ENCODE measurements at regions not wholly inside any gene's neighbourhood (a gene's known extent, or its start where the extent isn't known, plus 50 kb on each side); places are given as distances from the start of the nearest gene placed in this dataset.

GRCh38 chr6:164569509-164569908, 739.9 kb downstream of the C6orf118 start:
- H4K20me1 ChIP-seq (ENCODE audit: insufficient read depth, low read length): no peaks in the 10 kb centered on the region
- FAIRE-seq: no peak
- H3K4me3 Mint-ChIP-seq (ENCODE audit: unreplicated experiment): no peak overlapping the region
- H3K27me3 ChIP-seq (ENCODE audit: insufficient read depth, low read length): no peaks in the 10 kb centered on the region
- H3K9me3 ChIP-seq (ENCODE audit: insufficient read depth, low read depth, low read length): no peaks in the 10 kb centered on the region
- H3K79me2 ChIP-seq (ENCODE audit: insufficient read depth, low read length): no peaks in the 10 kb centered on the region
- H3K27me3 Mint-ChIP-seq (ENCODE audit: low read depth, unreplicated experiment): no peaks in the 10 kb centered on the region
- no peak for TF ChIP-seq EZH2 (IDR thresholded peaks at IDR 0.05; ENCODE audit: insufficient read depth, low read length)
- no peak for TF ChIP-seq CTCF (IDR thresholded peaks at IDR 0.05; ENCODE audit: insufficient read depth, low read depth, low read length)
- no peak overlapping the region for H3K27ac Mint-ChIP-seq (ENCODE audit: unreplicated experiment)
- H3K4me2 ChIP-seq (ENCODE audit: low read length): no peak overlapping the region
- H3K4me3 ChIP-seq (ENCODE audit: insufficient read depth, low read depth, low read length): no peak overlapping the region
- no peak overlapping the region for H3K27ac ChIP-seq (ENCODE audit: low read depth, low read length)
- DNase-seq (ENCODE audit: low read depth): no peak
- H3K4me1 ChIP-seq (ENCODE audit: insufficient read depth, low read length): no peaks in the 10 kb centered on the region
- no peak overlapping the region for H3K9ac ChIP-seq (ENCODE audit: low read length)
- no peaks in the 10 kb centered on the region for H3K4me1 Mint-ChIP-seq (ENCODE audit: low read depth, unreplicated experiment)
- H3K9me3 Mint-ChIP-seq (ENCODE audit: unreplicated experiment): peaks cover 3% of the 10 kb centered on the region
- H2AFZ ChIP-seq (ENCODE audit: low read depth, low read length): no peak overlapping the region
- H3K36me3 Mint-ChIP-seq (ENCODE audit: low read depth, unreplicated experiment): no peaks in the 10 kb centered on the region
- H3K36me3 ChIP-seq (ENCODE audit: insufficient read depth, low read length): no peaks in the 10 kb centered on the region

GRCh38 chr6:164563924-164564323, 745.5 kb downstream of the C6orf118 start:
- H3K4me2 ChIP-seq (ENCODE audit: low read length): no peak overlapping the region
- H3K27ac ChIP-seq (ENCODE audit: low read depth, low read length): no peak overlapping the region
- no peak overlapping the region for H2AFZ ChIP-seq (ENCODE audit: low read depth, low read length)

More at GRCh38 chr6:164563924-164564323, 745.5 kb downstream of the C6orf118 start:
- Histone ChIP-seq H3K79me2 (ENCODE audit: insufficient read depth, low read length) (no peaks in the 10 kb centered on the region), H3K9ac (ENCODE audit: low read length) (no peak overlapping the region), H3K4me3 (ENCODE audit: insufficient read depth, low read depth, low read length) (no peak overlapping the region), H3K9me3 (ENCODE audit: insufficient read depth, low read depth, low read length) (no peaks in the 10 kb centered on the region), H3K36me3 (ENCODE audit: insufficient read depth, low read length) (no peaks in the 10 kb centered on the region), H3K27me3 (ENCODE audit: insufficient read depth, low read length) (no peaks in the 10 kb centered on the region), H3K4me1 (ENCODE audit: insufficient read depth, low read length) (no peaks in the 10 kb centered on the region), H4K20me1 (ENCODE audit: insufficient read depth, low read length) (no peaks in the 10 kb centered on the region)
- H3K4me3 Mint-ChIP-seq (ENCODE audit: unreplicated experiment): no peak overlapping the region
- TF ChIP-seq CTCF (IDR thresholded peaks at IDR 0.05; ENCODE audit: insufficient read depth, low read depth, low read length) (no peak), EZH2 (IDR thresholded peaks at IDR 0.05; ENCODE audit: insufficient read depth, low read length) (no peak)
- FAIRE-seq (no peak), DNase-seq (ENCODE audit: low read depth) (no peak)
- H3K27ac Mint-ChIP-seq (ENCODE audit: unreplicated experiment): no peak overlapping the region
- no peaks in the 10 kb centered on the region for H3K36me3 Mint-ChIP-seq (ENCODE audit: low read depth, unreplicated experiment)
- H3K27me3 Mint-ChIP-seq (ENCODE audit: low read depth, unreplicated experiment): no peaks in the 10 kb centered on the region
- H3K4me1 Mint-ChIP-seq (ENCODE audit: low read depth, unreplicated experiment): no peaks in the 10 kb centered on the region
- peaks cover 12% of the 10 kb centered on the region for H3K9me3 Mint-ChIP-seq (ENCODE audit: unreplicated experiment)
